Fibroblast of lung (primary cell): ENCODE measurements at regions not wholly inside any gene's neighbourhood (a gene's known extent, or its start where the extent isn't known, plus 50 kb on each side); places are given as distances from the start of the nearest gene placed in this dataset.
A peak's percentile ranks its signal among the peaks of the same experiment; 100 is the strongest.

Experiments used
- DNase-seq, 2 donors: peaks; one replicate each; pipeline versions ENCODE4 v3.0.0 to v3.0.0-alpha.2; 2010; ENCODE audit warnings: low read depth in 2 of 2
- H2AFZ ChIP-seq: 2 replicates; pipeline ENCODE4 v1.5.1; 2012; ENCODE audit warnings: low read length, control low read depth, inconsistent platforms
- H3K27ac ChIP-seq: 2 replicates; pipeline ENCODE4 v1.5.1; 2011; ENCODE audit warnings: low read length, control low read depth; ENCODE audit not compliant: insufficient read depth
- H3K27me3 ChIP-seq: 2 replicates; pipeline ENCODE4 v1.5.1; 2011; ENCODE audit warnings: mild to moderate bottlenecking, low read length; ENCODE audit not compliant: control insufficient read depth, insufficient read depth
- H3K36me3 ChIP-seq: 2 replicates; pipeline ENCODE4 v1.5.1; 2011; ENCODE audit warnings: low read length; ENCODE audit not compliant: control insufficient read depth, insufficient read depth
- H3K4me1 ChIP-seq: 2 replicates; pipeline ENCODE4 v1.5.1; 2011; ENCODE audit warnings: low read length; ENCODE audit not compliant: control insufficient read depth, insufficient read depth; ENCODE audit errors: extremely low read depth
- H3K4me2 ChIP-seq: 2 replicates; pipeline ENCODE4 v1.5.1; 2011; ENCODE audit warnings: low read length, control low read depth; ENCODE audit not compliant: insufficient read depth; ENCODE audit errors: extremely low read depth
- H3K4me3 ChIP-seq, 4 experiments: fragments of 200-600 bp in 1 of 4; sonication (generic) in 1 of 4; replicated peaks in 1 of 4; 2 replicates each; pipeline ENCODE4 v1.5.1; 2011 to 2016; ENCODE audit warnings: low read length in 4 of 4, low read depth in 3 of 4, mild to moderate bottlenecking in 3 of 4, control low read depth in 2 of 4, inconsistent platforms in 1 of 4, mixed read lengths in 1 of 4; ENCODE audit not compliant: insufficient read depth in 1 of 4; ENCODE audit errors: control extremely low read depth in 1 of 4
- H3K79me2 ChIP-seq: 2 replicates; pipeline ENCODE4 v1.5.1; 2012; ENCODE audit warnings: mild to moderate bottlenecking, low read length, inconsistent platforms; ENCODE audit not compliant: control insufficient read depth, insufficient read depth
- H3K9ac ChIP-seq: 2 replicates; pipeline ENCODE4 v1.5.1; 2011; ENCODE audit warnings: mild to moderate bottlenecking, low read length, control low read depth; ENCODE audit not compliant: insufficient read depth
- H3K9me3 ChIP-seq: 2 replicates; pipeline ENCODE4 v1.5.1; 2012; ENCODE audit warnings: low read depth, low read length; ENCODE audit not compliant: control insufficient read depth, insufficient read depth
- H4K20me1 ChIP-seq: 2 replicates; pipeline ENCODE4 v1.5.1; 2011; ENCODE audit warnings: low read length; ENCODE audit not compliant: control insufficient read depth, insufficient read depth; ENCODE audit errors: extremely low read depth
- EZH2 ChIP-seq: IDR thresholded peaks from 2 replicates; pipeline ENCODE4 v1.5.1; 2012; ENCODE audit warnings: low read length, control low read depth, mild to moderate bottlenecking; ENCODE audit errors: missing control alignments
- TF ChIP-seq, protein P1 (sequence below), 2 donors: IDR thresholded peaks in 1 of 2; conservative IDR thresholded peaks in 1 of 2; 1 replicate in 1 of 2; 2 replicates in 1 of 2; pipeline ENCODE4 v1.5.1; 2011 to 2012; ENCODE audit warnings: low read length in 2 of 2, control low read depth in 1 of 2, inconsistent platforms in 1 of 2, low read depth in 1 of 2, mild to moderate bottlenecking in 1 of 2

DNA sequence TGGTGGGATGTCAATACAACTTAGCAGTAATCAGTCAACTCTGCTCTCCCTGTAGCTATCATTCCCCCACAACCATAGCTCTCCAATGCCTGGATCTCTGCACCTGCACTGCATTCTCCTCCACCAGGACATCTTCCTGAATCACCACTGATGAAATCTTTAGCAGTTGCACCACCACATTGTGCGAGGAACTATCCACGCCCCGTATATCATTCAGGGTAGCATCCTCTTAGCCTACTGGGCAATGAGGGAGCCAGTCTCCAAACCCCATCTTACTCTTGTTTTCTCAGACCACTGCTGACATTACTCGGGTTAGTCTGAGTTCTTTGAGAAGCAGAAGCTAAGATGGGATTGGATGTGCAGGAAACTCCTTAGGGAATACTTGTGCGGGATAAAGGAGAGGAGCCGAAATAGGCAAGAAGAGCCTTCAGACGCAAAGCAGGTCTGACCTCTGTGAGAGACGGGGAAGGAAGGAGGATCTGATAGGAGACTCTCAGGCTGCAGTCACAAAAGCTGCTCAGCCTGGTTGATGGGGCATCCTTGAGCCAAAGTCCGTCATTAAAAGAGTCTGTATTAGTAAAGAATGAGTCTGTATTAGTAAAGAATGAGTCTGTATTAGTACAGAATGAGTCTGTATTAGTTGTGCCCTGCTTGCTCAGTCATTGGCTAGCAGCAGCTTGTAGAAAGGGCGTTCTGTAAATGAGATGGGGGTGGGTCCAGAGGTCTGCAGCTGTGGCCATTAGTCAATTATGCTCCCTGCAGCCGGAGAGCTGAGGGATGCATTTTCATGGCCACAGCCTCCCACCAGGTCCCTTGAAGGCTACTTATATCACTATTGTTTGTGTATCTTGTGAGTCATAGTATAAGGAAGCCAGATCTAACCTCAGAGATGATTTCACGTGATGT, 49.6 kb upstream of the RASSF3 start:
- no peak overlapping the region for H2AFZ ChIP-seq
- H3K27ac ChIP-seq: peak overlapping the region; percentile 66
- peak overlapping the region; percentile 76 for H3K4me2 ChIP-seq
- H3K9me3 ChIP-seq: no peaks in the 10 kb centered on the region
- peaks cover 15% of the 10 kb centered on the region for H3K4me1 ChIP-seq
- TF ChIP-seq EZH2: no peak
- TF ChIP-seq, protein P1, sequence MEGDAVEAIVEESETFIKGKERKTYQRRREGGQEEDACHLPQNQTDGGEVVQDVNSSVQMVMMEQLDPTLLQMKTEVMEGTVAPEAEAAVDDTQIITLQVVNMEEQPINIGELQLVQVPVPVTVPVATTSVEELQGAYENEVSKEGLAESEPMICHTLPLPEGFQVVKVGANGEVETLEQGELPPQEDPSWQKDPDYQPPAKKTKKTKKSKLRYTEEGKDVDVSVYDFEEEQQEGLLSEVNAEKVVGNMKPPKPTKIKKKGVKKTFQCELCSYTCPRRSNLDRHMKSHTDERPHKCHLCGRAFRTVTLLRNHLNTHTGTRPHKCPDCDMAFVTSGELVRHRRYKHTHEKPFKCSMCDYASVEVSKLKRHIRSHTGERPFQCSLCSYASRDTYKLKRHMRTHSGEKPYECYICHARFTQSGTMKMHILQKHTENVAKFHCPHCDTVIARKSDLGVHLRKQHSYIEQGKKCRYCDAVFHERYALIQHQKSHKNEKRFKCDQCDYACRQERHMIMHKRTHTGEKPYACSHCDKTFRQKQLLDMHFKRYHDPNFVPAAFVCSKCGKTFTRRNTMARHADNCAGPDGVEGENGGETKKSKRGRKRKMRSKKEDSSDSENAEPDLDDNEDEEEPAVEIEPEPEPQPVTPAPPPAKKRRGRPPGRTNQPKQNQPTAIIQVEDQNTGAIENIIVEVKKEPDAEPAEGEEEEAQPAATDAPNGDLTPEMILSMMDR (conservative IDR thresholded peaks at IDR 0.05 in 1 of 2, IDR thresholded peaks at IDR 0.05 in 1 of 2; ENCODE audit: low read depth in 1 of 2, low read length in 2 of 2): no peak
- DNase-seq: peak; percentile 96 to 100
- peak overlapping the region in 1 of 4 experiments; percentile 15 for H3K4me3 ChIP-seq
- no peaks in the 10 kb centered on the region for H3K36me3 ChIP-seq
- H3K9ac ChIP-seq: no peak overlapping the region
- no peaks in the 10 kb centered on the region for H4K20me1 ChIP-seq
- no peaks in the 10 kb centered on the region for H3K79me2 ChIP-seq
- H3K27me3 ChIP-seq: no peaks in the 10 kb centered on the region
